ENCODE measurements at regions not wholly inside any gene's neighbourhood (a gene's known extent, or its start where the extent isn't known, plus 50 kb on each side); places are given as distances from the start of the nearest gene placed in this dataset.

DNA sequence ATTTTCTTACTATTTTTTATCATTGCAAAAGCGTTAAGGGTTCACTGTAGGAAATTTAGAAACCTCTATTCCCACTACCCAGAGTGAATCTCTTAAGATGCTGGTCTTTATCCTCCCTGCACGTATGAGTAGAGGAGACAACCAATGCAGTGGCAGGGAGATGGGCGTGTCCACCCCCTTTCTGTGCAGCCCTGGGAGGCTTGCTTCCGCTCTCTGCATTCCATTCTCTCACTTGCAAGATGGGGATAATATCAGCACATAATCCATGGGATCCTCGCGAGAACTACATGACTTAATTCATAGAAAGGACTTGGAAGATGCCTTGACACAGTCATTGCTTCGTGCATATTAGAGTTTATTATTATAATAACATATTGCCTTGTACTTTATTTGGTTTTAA is 196.2 kb downstream of the KLF6 start:
- TF ChIP-seq JUN (IDR thresholded peaks at IDR 0.05; ENCODE audit: borderline replicate concordance, insufficient read depth, insufficient read length, low read depth) (no peak), FOS (IDR thresholded peaks at IDR 0.05; ENCODE audit: borderline replicate concordance, insufficient read depth, low read length) (no peak), POLR2AphosphoS5 (IDR thresholded peaks at IDR 0.05; ENCODE audit: insufficient read depth, low read depth, low read length) (no peak), MYC (IDR thresholded peaks at IDR 0.05; ENCODE audit: low read depth, low read length) (no peak)

DNA sequence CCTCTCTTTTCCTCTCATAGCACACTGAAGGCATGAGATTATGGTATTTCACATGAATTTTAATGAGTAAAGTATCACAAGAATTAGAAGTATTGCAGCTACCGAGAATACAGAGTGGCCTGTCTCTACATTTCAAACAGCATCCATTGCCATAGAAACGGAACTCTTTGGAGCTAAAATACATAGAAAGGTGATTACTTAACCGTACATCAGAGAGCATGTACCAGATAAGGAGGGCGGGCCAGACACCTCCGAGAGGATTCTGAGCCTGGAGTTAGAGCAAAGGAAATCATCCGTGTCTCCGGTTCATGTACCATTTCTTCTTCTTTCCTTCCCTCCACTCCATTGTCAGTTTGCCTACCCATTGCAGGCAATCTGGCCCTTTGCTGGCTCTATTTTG is 196.7 kb downstream of the KLF6 start:
- H3K79me2 ChIP-seq (ENCODE audit: control insufficient read depth, insufficient read depth, low read length) = no peaks in the 10 kb centered on the region
- H3K27me3 ChIP-seq (ENCODE audit: control insufficient read depth in 2 of 2, insufficient read depth in 2 of 2, low read length in 2 of 2) = peaks cover 0 to 8% of the 10 kb centered on the region in 2 experiments
- FAIRE-seq (no peak), DNase-seq (ENCODE audit: low read depth, low spot score) (no peak)
- TF ChIP-seq MYC (IDR thresholded peaks at IDR 0.05; ENCODE audit: low read depth, low read length) = no peak
- TF ChIP-seq, protein P1, sequence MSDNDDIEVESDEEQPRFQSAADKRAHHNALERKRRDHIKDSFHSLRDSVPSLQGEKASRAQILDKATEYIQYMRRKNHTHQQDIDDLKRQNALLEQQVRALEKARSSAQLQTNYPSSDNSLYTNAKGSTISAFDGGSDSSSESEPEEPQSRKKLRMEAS (IDR thresholded peaks at IDR 0.05; ENCODE audit: insufficient read depth, insufficient read length) = no peak
- TF ChIP-seq, protein P2, sequence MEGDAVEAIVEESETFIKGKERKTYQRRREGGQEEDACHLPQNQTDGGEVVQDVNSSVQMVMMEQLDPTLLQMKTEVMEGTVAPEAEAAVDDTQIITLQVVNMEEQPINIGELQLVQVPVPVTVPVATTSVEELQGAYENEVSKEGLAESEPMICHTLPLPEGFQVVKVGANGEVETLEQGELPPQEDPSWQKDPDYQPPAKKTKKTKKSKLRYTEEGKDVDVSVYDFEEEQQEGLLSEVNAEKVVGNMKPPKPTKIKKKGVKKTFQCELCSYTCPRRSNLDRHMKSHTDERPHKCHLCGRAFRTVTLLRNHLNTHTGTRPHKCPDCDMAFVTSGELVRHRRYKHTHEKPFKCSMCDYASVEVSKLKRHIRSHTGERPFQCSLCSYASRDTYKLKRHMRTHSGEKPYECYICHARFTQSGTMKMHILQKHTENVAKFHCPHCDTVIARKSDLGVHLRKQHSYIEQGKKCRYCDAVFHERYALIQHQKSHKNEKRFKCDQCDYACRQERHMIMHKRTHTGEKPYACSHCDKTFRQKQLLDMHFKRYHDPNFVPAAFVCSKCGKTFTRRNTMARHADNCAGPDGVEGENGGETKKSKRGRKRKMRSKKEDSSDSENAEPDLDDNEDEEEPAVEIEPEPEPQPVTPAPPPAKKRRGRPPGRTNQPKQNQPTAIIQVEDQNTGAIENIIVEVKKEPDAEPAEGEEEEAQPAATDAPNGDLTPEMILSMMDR (IDR thresholded peaks at IDR 0.05; ENCODE audit: extremely low read depth in 1 of 2, insufficient read depth in 1 of 2, low read depth in 1 of 2, low read length in 2 of 2) = no peak
- TF ChIP-seq FOS (IDR thresholded peaks at IDR 0.05; ENCODE audit: borderline replicate concordance, insufficient read depth, low read length) = no peak
- no peak for TF ChIP-seq EZH2 (IDR thresholded peaks at IDR 0.05; ENCODE audit: borderline replicate concordance, low read depth, low read length, severe bottlenecking)
- TF ChIP-seq POLR2AphosphoS5 (IDR thresholded peaks at IDR 0.05; ENCODE audit: insufficient read depth, low read depth, low read length) = no peak
- no peak for TF ChIP-seq JUN (IDR thresholded peaks at IDR 0.05; ENCODE audit: borderline replicate concordance, insufficient read depth, insufficient read length, low read depth)
- TF ChIP-seq POLR2A (IDR thresholded peaks at IDR 0.05; ENCODE audit: low read depth, low read length) = no peak
- TF ChIP-seq GATA2 (IDR thresholded peaks at IDR 0.05; ENCODE audit: insufficient read depth, insufficient read length, low read depth, low read length) = no peak
- no peak overlapping the region for H3K4me2 ChIP-seq (ENCODE audit: insufficient read depth, low read length)
- H3K36me3 ChIP-seq (ENCODE audit: control insufficient read depth in 2 of 2, extremely low read depth in 1 of 2, insufficient read depth in 2 of 2, low read length in 2 of 2) = no peaks in the 10 kb centered on the region
- no peak overlapping the region for H3K27ac ChIP-seq (ENCODE audit: insufficient read depth, low read depth, low read length)
- no peak overlapping the region for H2AFZ ChIP-seq (ENCODE audit: low read depth, low read length)
- no peaks in the 10 kb centered on the region for H3K4me1 ChIP-seq (ENCODE audit: control insufficient read depth, extremely low read depth, insufficient read depth, low read length)
- POLR2A ChIA-PET = no interaction called here
- no peak overlapping the region for H3K4me3 ChIP-seq (replicated peaks in 1 of 3; ENCODE audit: insufficient read depth in 1 of 3, low read depth in 1 of 3, low read length in 3 of 3)
- H4K20me1 ChIP-seq (replicated peaks; ENCODE audit: control insufficient read depth, extremely low read depth, insufficient read depth, low read length) = no peaks in the 10 kb centered on the region
- CTCF ChIA-PET = no interaction called here
- H3K9me3 ChIP-seq (replicated peaks; ENCODE audit: control insufficient read depth, insufficient read depth, low read length) = no peaks in the 10 kb centered on the region
- no peak overlapping the region for H3K9ac ChIP-seq (replicated peaks; ENCODE audit: extremely low read depth, insufficient read depth, low read length)
- intact Hi-C loops (cut with micrococcal nuclease) (no loop called here), dilution Hi-C loops (cut with MboI; ENCODE audit: extremely low pct_ligation_motif_present, low sequenced_read_pairs) (no loop called here)
- BruUV-seq (replicated peaks) = no TSS peak
- no peaks in the 10 kb centered on the region for H3K9me1 ChIP-seq (replicated peaks; ENCODE audit: control insufficient read depth, extremely low read depth, insufficient read depth, low read length)

More for the DNA sequence above, 196.2 kb downstream of the KLF6 start:
- BruUV-seq (replicated peaks) = no TSS peak
- peaks cover 0 to 5% of the 10 kb centered on the region in 2 experiments for H3K27me3 ChIP-seq (ENCODE audit: control insufficient read depth in 2 of 2, insufficient read depth in 2 of 2, low read length in 2 of 2)
- ChIA-PET CTCF (no interaction called here), POLR2A (no interaction called here)
- H3K9me3 ChIP-seq (replicated peaks; ENCODE audit: control insufficient read depth, insufficient read depth, low read length) = no peaks in the 10 kb centered on the region
- intact Hi-C loops (cut with micrococcal nuclease) = no loop called here
- H3K27ac ChIP-seq (ENCODE audit: insufficient read depth, low read depth, low read length) = no peak overlapping the region
- no peaks in the 10 kb centered on the region for H3K4me1 ChIP-seq (ENCODE audit: control insufficient read depth, extremely low read depth, insufficient read depth, low read length)
- H3K4me3 ChIP-seq (replicated peaks in 1 of 3; ENCODE audit: insufficient read depth in 1 of 3, low read depth in 1 of 3, low read length in 3 of 3) = no peak overlapping the region
- H3K9me1 ChIP-seq (replicated peaks; ENCODE audit: control insufficient read depth, extremely low read depth, insufficient read depth, low read length) = no peaks in the 10 kb centered on the region
- no peaks in the 10 kb centered on the region for H4K20me1 ChIP-seq (replicated peaks; ENCODE audit: control insufficient read depth, extremely low read depth, insufficient read depth, low read length)
- H3K4me2 ChIP-seq (ENCODE audit: insufficient read depth, low read length) = no peak overlapping the region
- dilution Hi-C loops (cut with MboI; ENCODE audit: extremely low pct_ligation_motif_present, low sequenced_read_pairs) = no loop called here
- no peak overlapping the region for H3K9ac ChIP-seq (replicated peaks; ENCODE audit: extremely low read depth, insufficient read depth, low read length)
- FAIRE-seq (no peak), DNase-seq (ENCODE audit: low read depth, low spot score) (no peak)
- no peaks in the 10 kb centered on the region for H3K79me2 ChIP-seq (ENCODE audit: control insufficient read depth, insufficient read depth, low read length)
- H2AFZ ChIP-seq (ENCODE audit: low read depth, low read length) = no peak overlapping the region
- no peaks in the 10 kb centered on the region for H3K36me3 ChIP-seq (ENCODE audit: control insufficient read depth in 2 of 2, extremely low read depth in 1 of 2, insufficient read depth in 2 of 2, low read length in 2 of 2)
